H54 (cell line): ENCODE measurements at regions not wholly inside any gene's neighbourhood (a gene's known extent, or its start where the extent isn't known, plus 50 kb on each side); places are given as distances from the start of the nearest gene placed in this dataset.

Experiments used
- DNase-seq: peaks from one replicate; pipeline ENCODE4 v3.0.0; 2011; ENCODE audit warnings: low spot score, mixed read lengths; ENCODE audit not compliant: insufficient read length
- FAIRE-seq: peaks from 3 replicates; lab custom pipeline; 2011; peaks lifted over from hg19 to GRCh38; lab: Jason Lieb, UNC
- POLR2A ChIP-seq: IDR thresholded peaks from 2 replicates; pipeline ENCODE4 v1.6.1; 2011; ENCODE audit warnings: low read depth, mild to moderate bottlenecking, low read length

- FAIRE-seq = no peak
- TF ChIP-seq POLR2A = no peak
- no peak for DNase-seq
These were observed 256.6 kb downstream of the RBFOX3 start for GRCh38 chr17:79354173-79354820.

- no peak for TF ChIP-seq POLR2A
- DNase-seq (no peak), FAIRE-seq (no peak)
These were observed 257.3 kb downstream of the RBFOX3 start for GRCh38 chr17:79353548-79353947.

GRCh38 chr17:79353016-79353415 lies 257.8 kb downstream of the RBFOX3 start:
- DNase-seq (no peak), FAIRE-seq (no peak)
- no peak for TF ChIP-seq POLR2A

GRCh38 chr17:79350533-79350932 lies 260.3 kb downstream of the RBFOX3 start:
- no peak for TF ChIP-seq POLR2A
- FAIRE-seq (no peak), DNase-seq (no peak)

- DNase-seq (no peak), FAIRE-seq (no peak)
- no peak for TF ChIP-seq POLR2A
These were observed 261.1 kb downstream of the RBFOX3 start for GRCh38 chr17:79349506-79350400.

GRCh38 chr17:79342376-79342775 lies 267.8 kb downstream of the ENGASE start:
- DNase-seq = no peak
- FAIRE-seq = no peak
- TF ChIP-seq POLR2A = no peak

- FAIRE-seq = no peak
- no peak for TF ChIP-seq POLR2A
- no peak for DNase-seq
These were observed 267.2 kb downstream of the ENGASE start for GRCh38 chr17:79341816-79342215.

GRCh38 chr17:79341222-79341780 lies 266.7 kb downstream of the ENGASE start:
- DNase-seq (no peak), FAIRE-seq (no peak)
- TF ChIP-seq POLR2A = no peak

GRCh38 chr17:79340333-79341221 lies 266.0 kb downstream of the ENGASE start:
- FAIRE-seq (no peak), DNase-seq (no peak)
- TF ChIP-seq POLR2A = no peak

GRCh38 chr17:79339321-79339720 lies 264.7 kb downstream of the ENGASE start:
- no peak for DNase-seq
- no peak for TF ChIP-seq POLR2A
- no peak for FAIRE-seq

- no peak for FAIRE-seq
- peak; percentile 26 for DNase-seq
- TF ChIP-seq POLR2A = no peak
These were observed 264.0 kb downstream of the ENGASE start for GRCh38 chr17:79338604-79339003.

GRCh38 chr17:79338152-79338551 lies 263.5 kb downstream of the ENGASE start:
- DNase-seq (no peak), FAIRE-seq (no peak)
- no peak for TF ChIP-seq POLR2A

GRCh38 chr17:79337053-79337452 lies 262.4 kb downstream of the ENGASE start:
- DNase-seq (no peak), FAIRE-seq (no peak)
- TF ChIP-seq POLR2A = no peak
